Lower leg skin (tissue), 3 donors: ENCODE measurements at regions not wholly inside any gene's neighbourhood (a gene's known extent, or its start where the extent isn't known, plus 50 kb on each side); places are given as distances from the start of the nearest gene placed in this dataset.

Source experiments
- CTCF ChIP-seq, 3 donors: fragments of 450-650 bp; IDR thresholded peaks; one replicate each; pipeline ENCODE4 v1.5.1; 2016; ENCODE audit warnings: antibody characterized with exemption in 3 of 3, mild to moderate bottlenecking in 3 of 3, moderate library complexity in 2 of 3
- POLR2A ChIP-seq, 2 donors: fragments of 450-650 bp; IDR thresholded peaks; one replicate each; pipeline ENCODE4 v1.6.1; 2016 to 2017; ENCODE audit warnings: antibody characterized with exemption in 2 of 2, mild to moderate bottlenecking in 1 of 2, moderate library complexity in 1 of 2

GRCh38 chr12:17020765-17021164 lies 414.8 kb upstream of the LMO3 start:
- no peak for TF ChIP-seq CTCF (IDR thresholded peaks at IDR 0.05)
- no peak for TF ChIP-seq POLR2A (IDR thresholded peaks at IDR 0.05)
